Coronary artery (tissue), 2 donors: ENCODE measurements at regions not wholly inside any gene's neighbourhood (a gene's known extent, or its start where the extent isn't known, plus 50 kb on each side); places are given as distances from the start of the nearest gene placed in this dataset.

Source experiments
- DNase-seq: peaks from one replicate; pipeline ENCODE4 v3.0.0-alpha.2; 2017; ENCODE audit warnings: low spot score
- H3K27ac ChIP-seq, 2 donors: fragments of 200-600 bp; sonication (generic); one replicate each; pipeline ENCODE4 v1.5.1; 2016 to 2019
- H3K4me3 ChIP-seq: fragments of 200-600 bp; sonication (generic); 2 replicates; pipeline ENCODE4 v1.5.1; 2016; ENCODE audit warnings: mild to moderate bottlenecking, moderate library complexity
- TF ChIP-seq, protein P1 (sequence below): fragments of 200-600 bp; sonication (generic); IDR thresholded peaks from one replicate; pipeline ENCODE4 v1.5.1; 2019; ENCODE audit warnings: antibody characterized with exemption

DNA sequence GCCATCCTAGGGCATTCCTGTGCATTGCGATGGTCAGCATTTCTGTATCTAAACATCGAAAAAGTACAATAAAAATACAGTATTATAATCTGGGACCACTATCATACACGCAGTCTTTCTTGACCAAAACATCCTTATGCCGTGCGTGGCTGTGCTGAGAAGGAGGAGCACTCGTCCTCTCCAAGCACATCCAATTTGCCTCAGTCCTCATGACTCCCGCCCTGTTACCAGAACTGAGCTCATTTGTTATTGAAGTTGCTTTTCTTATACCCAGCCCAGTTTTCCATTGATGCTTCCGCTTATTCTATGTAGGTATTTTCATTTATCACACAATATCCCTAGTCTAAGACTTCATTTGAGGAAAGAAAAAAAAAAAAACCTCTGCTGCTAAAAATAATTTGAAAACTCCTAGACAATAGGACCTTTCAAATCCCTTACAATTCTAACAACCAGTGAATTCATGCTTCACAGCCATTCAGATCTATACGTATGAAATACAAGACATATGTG lies 236.9 kb upstream of the PLEKHG7 start:
- no peak for DNase-seq
- TF ChIP-seq, protein P1, sequence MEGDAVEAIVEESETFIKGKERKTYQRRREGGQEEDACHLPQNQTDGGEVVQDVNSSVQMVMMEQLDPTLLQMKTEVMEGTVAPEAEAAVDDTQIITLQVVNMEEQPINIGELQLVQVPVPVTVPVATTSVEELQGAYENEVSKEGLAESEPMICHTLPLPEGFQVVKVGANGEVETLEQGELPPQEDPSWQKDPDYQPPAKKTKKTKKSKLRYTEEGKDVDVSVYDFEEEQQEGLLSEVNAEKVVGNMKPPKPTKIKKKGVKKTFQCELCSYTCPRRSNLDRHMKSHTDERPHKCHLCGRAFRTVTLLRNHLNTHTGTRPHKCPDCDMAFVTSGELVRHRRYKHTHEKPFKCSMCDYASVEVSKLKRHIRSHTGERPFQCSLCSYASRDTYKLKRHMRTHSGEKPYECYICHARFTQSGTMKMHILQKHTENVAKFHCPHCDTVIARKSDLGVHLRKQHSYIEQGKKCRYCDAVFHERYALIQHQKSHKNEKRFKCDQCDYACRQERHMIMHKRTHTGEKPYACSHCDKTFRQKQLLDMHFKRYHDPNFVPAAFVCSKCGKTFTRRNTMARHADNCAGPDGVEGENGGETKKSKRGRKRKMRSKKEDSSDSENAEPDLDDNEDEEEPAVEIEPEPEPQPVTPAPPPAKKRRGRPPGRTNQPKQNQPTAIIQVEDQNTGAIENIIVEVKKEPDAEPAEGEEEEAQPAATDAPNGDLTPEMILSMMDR: no peak
- no peak overlapping the region for H3K27ac ChIP-seq
- H3K4me3 ChIP-seq: no peak overlapping the region

DNA sequence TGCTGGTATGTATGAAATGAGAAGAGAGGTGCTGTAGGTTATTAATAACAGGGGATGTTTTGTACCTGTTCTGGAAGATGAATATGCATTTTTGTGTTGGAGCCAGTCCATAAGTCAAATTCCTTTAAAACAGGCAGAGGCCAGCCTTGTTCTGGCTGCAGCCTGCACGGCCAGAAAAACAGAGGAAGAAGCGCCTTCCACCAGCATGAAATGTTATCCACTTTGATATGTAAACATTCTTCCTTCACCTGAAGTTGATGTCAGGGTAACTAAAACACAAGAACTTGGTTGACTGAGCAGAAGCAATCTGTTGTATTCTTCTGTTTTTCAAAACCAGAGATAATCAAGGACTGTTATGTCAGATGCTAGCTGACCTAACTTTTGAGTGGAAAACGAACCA lies 237.9 kb upstream of the PLEKHG7 start:
- Histone ChIP-seq H3K27ac (no peak overlapping the region), H3K4me3 (no peak overlapping the region)
- TF ChIP-seq, protein P1: no peak
- DNase-seq: no peak

DNA sequence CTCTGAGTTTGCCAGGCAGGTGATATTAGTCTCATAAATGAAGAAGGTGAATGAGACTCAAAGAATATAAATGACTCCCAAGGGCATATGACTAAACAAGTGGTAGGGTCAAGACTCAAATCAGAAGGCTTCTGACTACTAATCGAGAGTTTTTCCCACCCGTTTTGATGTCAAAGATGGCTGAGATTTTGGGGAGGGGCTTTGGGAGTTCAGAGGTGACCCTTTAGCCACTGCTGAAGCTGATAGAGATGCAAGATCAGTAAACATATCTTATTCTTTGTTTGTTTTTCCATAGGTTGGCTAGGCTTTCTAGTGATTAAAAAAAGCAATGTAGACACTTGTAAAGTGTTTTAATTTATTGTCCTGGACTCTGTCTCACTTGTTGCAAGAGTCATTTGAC lies 239.6 kb upstream of the PLEKHG7 start:
- TF ChIP-seq, protein P1: no peak
- no peak overlapping the region for H3K27ac ChIP-seq
- DNase-seq: no peak

DNA sequence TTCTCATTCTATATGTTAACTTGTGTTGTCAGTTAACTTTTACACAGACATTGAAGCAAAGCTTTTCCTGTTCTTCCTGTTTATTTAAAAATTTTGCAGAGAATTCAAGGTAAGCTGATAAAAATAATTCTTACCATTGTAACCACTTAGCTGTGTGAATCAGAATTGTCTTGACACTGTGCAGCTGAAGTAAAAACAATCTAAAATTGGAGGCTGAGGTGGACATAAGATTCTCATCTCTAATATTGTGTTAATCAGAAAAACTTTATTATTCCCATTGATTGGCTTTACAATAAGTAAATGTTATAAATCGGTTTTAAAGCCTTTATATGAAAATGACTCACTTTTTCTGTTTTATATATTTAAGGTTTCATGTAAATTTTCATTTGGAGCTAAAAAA lies 240.3 kb upstream of the PLEKHG7 start:
- DNase-seq: no peak
- TF ChIP-seq, protein P1: no peak
- Histone ChIP-seq H3K4me3 (no peak overlapping the region), H3K27ac (no peak overlapping the region)

More for the DNA sequence above, 239.6 kb upstream of the PLEKHG7 start:
- H3K4me3 ChIP-seq: no peak overlapping the region

DNA sequence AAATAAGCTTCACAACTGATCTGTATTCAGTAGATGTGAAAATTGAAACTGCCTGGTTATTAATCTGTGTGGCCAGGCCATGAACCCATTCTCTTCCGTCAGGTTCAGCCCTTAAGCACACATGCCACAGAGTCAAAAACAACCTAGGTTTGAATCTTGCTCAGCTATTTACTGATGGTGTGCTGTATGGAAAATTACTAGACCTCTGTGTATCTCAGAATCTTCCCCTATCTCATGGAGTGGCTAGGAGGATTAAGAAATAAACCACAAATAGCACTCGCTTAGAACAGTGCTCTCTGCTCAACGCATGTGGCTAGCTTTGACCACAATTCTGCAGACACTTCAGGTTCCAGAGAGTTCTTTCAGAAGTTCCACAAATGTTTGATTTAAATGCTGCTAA lies 240.7 kb upstream of the PLEKHG7 start:
- TF ChIP-seq, protein P1: no peak
- Histone ChIP-seq H3K27ac (peak overlapping the region in 1 of 2 donors; percentile 7), H3K4me3 (no peak overlapping the region)
- DNase-seq: no peak

DNA sequence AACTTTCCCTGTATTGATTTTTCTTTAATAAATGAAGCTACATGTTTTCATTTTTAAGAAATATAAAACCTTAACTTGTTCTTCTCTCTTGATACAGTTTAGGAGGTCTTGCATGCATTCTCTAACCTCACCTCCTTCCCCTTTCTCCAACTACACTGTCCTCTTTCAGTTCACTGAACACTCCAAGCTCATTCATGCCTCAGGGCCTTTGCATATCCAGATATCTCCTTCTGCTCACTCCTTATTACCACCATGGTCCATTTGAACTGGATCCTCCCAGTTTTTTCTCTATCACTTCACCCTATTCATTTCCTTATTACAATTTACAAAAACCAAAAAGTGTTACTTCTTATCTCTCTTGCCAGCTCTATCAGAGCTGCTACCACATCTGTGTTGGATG lies 242.9 kb upstream of the PLEKHG7 start:
- Histone ChIP-seq H3K27ac (no peak overlapping the region), H3K4me3 (no peak overlapping the region)
- DNase-seq: no peak
- TF ChIP-seq, protein P1: no peak

DNA sequence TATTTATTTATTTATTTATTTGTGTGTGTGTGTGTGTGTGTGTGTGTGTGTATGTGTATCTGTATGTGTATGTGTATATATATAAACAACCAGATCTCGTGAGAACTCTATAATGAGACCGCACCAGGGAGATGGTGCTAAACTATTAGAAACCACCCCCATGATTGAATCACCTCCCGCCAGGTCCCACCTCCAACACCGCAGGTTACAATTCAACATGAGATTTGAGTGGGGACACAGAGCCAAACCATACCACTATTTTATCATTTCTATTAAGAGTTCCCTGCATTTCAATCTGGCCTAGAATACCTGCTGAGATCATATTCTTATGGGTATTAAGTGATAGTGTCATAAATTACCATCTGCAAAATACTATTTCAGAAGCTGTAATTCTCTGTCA lies 243.8 kb upstream of the PLEKHG7 start:
- DNase-seq: no peak
- TF ChIP-seq, protein P1: no peak
- no peak overlapping the region for H3K27ac ChIP-seq
- no peak overlapping the region for H3K4me3 ChIP-seq
